ENCODE measurements at regions not wholly inside any gene's neighbourhood (a gene's known extent, or its start where the extent isn't known, plus 50 kb on each side); places are given as distances from the start of the nearest gene placed in this dataset.

DNA sequence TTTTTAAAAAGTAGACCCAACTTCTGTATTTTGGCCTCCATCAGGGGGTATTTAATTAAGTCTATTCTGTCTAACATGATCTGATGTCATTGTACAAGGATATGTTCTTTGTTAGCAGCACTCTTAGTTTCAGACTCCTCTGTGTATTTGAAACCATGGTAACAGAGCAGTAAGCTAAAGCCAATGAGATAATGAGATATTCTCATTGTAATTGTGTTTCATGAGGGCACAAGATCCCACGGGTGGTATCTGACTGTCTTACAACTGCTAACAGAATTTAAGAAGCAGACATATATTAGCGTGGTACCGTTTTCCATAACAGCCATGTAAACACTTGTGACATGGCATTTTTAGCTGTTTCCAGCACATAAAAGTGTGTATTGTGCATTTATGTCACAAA lies 251.2 kb upstream of the VEPH1 start:
- no peak overlapping the region for H3K27ac ChIP-seq
- H3K4me1 ChIP-seq = no peaks in the 10 kb centered on the region
- WGBS (ENCODE audit: missing lambda C conversion rate) = 30% methylated on average over 3 of the region's 3 CpGs
- ChIA-PET POLR2A (no interaction called here), CTCF (interaction anchor here (1.3 kb wide), 1 partner anchor 29 kb away, joined by 3 read pairs; no protein-coding TSS in a partner anchor)
- no peak for TF ChIP-seq CEBPB (IDR thresholded peaks at IDR 0.05)
- ATAC-seq (no peak), FAIRE-seq (no peak), DNase-seq (ENCODE audit: low read depth in 1 of 2, low spot score in 1 of 2) (no peak)
- H3K4me2 ChIP-seq = no peak overlapping the region
- H3K9me3 ChIP-seq = no peaks in the 10 kb centered on the region
- H3K4me3 ChIP-seq = no peak overlapping the region

DNA sequence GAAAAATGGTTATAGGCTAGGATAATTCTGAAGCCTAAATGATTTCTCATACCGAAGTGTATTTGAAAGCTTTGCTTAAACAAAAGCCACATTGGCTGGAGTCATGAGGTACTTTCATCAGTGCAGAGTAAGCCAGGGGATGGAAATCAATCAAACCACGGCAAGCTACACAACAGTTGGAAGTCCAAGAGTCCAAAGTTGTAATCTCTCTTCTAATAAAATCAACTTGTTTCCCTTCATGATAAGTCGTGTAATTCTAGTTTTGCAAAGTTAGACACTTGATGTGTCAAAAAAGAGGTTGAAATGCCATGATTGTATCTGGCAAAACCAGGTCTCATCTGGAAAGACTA lies 250.5 kb upstream of the VEPH1 start:
- ATAC-seq (no peak), DNase-seq (ENCODE audit: low read depth in 1 of 2, low spot score in 1 of 2) (no peak), FAIRE-seq (no peak)
- POLR2A ChIA-PET = no interaction called here
- H3K4me1 ChIP-seq = no peaks in the 10 kb centered on the region
- TF ChIP-seq ZC3H11A (IDR thresholded peaks at IDR 0.05) (no peak), CBX2 (IDR thresholded peaks at IDR 0.05; ENCODE audit: borderline replicate concordance, low read depth) (no peak), EP300 (IDR thresholded peaks at IDR 0.05) (no peak), POLR2A (IDR thresholded peaks at IDR 0.05; ENCODE audit: low read length) (no peak), ZSCAN20 (CRISPR knock-in tag; IDR thresholded peaks at IDR 0.05) (no peak), HEYL (CRISPR knock-in tag; IDR thresholded peaks at IDR 0.05) (no peak), HOXB13 (CRISPR knock-in tag; IDR thresholded peaks at IDR 0.05; ENCODE audit: low read depth) (no peak), MAZ (IDR thresholded peaks at IDR 0.05; ENCODE audit: borderline replicate concordance, low read depth, low read length) (no peak), HDAC2 (IDR thresholded peaks at IDR 0.05) (no peak), CHD2 (IDR thresholded peaks at IDR 0.05; ENCODE audit: low read length, partially characterized antibody) (no peak), RCOR1 (IDR thresholded peaks at IDR 0.05; ENCODE audit: low read depth, low read length) (no peak), BHLHE40 (IDR thresholded peaks at IDR 0.05; ENCODE audit: low read depth, low read length) (no peak), SMC3 (IDR thresholded peaks at IDR 0.05) (no peak), PHF8 (IDR thresholded peaks at IDR 0.05; ENCODE audit: borderline replicate concordance, low read depth) (no peak), FOXS1 (CRISPR knock-in tag; IDR thresholded peaks at IDR 0.05) (no peak), RAD21 (conservative IDR thresholded peaks at IDR 0.05 in 1 of 2, IDR thresholded peaks at IDR 0.05 in 1 of 2) (no peak)
- no peak overlapping the region for H3K4me3 ChIP-seq
- no peaks in the 10 kb centered on the region for H3K9me3 ChIP-seq
- CTCF ChIA-PET = no interaction called here
- no peak overlapping the region for H3K27ac ChIP-seq
- WGBS (ENCODE audit: missing lambda C conversion rate) = 20% methylated on average over 3 of the region's 3 CpGs
- H3K4me2 ChIP-seq = no peak overlapping the region

DNA sequence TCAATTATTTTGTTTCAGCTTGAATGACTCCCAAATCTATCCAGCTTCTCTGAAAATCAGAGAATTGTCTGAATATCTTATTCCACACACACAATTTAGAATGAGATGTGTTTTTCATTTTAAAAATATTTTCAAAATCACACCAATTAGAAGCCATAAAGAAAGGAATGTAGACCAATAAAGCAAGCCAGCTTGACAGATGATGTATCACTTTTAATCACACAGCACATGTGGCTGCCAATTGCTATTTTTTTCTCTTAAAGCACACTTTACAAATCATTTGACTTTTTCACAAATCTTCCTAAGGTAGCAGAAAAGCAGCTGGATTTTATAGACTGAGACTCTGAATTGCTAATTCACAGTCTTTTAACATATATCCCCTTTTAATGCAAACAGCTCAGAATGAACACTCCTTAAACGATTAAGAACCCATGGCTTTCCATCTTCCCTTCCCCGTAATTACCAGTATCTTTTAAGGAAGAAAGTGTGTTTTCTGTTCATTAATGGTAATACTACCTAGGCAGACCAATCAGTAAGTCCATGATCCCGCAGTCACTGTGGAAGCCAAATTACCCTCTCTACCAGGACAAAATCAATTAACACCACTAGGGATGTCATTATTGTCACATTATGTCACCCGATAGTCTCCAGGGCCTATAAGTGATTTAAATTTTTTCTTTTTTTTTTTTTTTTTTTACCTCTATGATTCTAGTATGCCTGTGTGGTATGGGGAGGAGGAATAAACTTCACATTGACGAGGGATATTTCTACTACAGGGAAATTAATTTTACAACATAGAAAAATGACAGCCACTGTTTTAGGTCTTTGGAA lies 250.0 kb upstream of the VEPH1 start:
- TF ChIP-seq MYC (IDR thresholded peaks at IDR 0.05; ENCODE audit: borderline replicate concordance, low read length) = no peak
- TF ChIP-seq, protein P1, sequence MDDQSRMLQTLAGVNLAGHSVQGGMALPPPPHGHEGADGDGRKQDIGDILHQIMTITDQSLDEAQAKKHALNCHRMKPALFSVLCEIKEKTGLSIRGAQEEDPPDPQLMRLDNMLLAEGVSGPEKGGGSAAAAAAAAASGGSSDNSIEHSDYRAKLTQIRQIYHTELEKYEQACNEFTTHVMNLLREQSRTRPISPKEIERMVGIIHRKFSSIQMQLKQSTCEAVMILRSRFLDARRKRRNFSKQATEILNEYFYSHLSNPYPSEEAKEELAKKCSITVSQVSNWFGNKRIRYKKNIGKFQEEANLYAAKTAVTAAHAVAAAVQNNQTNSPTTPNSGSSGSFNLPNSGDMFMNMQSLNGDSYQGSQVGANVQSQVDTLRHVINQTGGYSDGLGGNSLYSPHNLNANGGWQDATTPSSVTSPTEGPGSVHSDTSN (IDR thresholded peaks at IDR 0.05) = no peak
- no peak for TF ChIP-seq ZSCAN20 (CRISPR knock-in tag; IDR thresholded peaks at IDR 0.05)
- TF ChIP-seq, protein P2, sequence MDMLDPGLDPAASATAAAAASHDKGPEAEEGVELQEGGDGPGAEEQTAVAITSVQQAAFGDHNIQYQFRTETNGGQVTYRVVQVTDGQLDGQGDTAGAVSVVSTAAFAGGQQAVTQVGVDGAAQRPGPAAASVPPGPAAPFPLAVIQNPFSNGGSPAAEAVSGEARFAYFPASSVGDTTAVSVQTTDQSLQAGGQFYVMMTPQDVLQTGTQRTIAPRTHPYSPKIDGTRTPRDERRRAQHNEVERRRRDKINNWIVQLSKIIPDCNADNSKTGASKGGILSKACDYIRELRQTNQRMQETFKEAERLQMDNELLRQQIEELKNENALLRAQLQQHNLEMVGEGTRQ (IDR thresholded peaks at IDR 0.05) = no peak
- TF ChIP-seq BHLHE40 (IDR thresholded peaks at IDR 0.05; ENCODE audit: low read depth, low read length) = no peak
- no peak for TF ChIP-seq NR3C1 (IDR thresholded peaks at IDR 0.05)
- no peak for TF ChIP-seq EP300 (IDR thresholded peaks at IDR 0.05)
- no peak for TF ChIP-seq RAD21 (conservative IDR thresholded peaks at IDR 0.05 in 1 of 2, IDR thresholded peaks at IDR 0.05 in 1 of 2)
- TF ChIP-seq GATA3 (IDR thresholded peaks at IDR 0.05; ENCODE audit: borderline replicate concordance) = no peak
- TF ChIP-seq, protein P3, sequence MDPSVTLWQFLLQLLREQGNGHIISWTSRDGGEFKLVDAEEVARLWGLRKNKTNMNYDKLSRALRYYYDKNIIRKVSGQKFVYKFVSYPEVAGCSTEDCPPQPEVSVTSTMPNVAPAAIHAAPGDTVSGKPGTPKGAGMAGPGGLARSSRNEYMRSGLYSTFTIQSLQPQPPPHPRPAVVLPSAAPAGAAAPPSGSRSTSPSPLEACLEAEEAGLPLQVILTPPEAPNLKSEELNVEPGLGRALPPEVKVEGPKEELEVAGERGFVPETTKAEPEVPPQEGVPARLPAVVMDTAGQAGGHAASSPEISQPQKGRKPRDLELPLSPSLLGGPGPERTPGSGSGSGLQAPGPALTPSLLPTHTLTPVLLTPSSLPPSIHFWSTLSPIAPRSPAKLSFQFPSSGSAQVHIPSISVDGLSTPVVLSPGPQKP (IDR thresholded peaks at IDR 0.05; ENCODE audit: low read depth, low read length) = no peak
- no peak overlapping the region for H3K4me3 ChIP-seq
- WGBS (ENCODE audit: missing lambda C conversion rate) = 36% methylated on average over 5 of the region's 5 CpGs
- no peak for ATAC-seq
- H3K9me3 ChIP-seq = no peaks in the 10 kb centered on the region
- no peak overlapping the region for H3K4me2 ChIP-seq
- POLR2A ChIA-PET = no interaction called here
- FAIRE-seq = no peak
- no peak for DNase-seq (ENCODE audit: low read depth in 1 of 2, low spot score in 1 of 2)
- CTCF ChIA-PET = interaction anchor here (1.2 to 1.4 kb wide), 2 partner anchors 17 to 682 kb away, joined by 3 to 4 read pairs; no protein-coding TSS in a partner anchor
- H3K27ac ChIP-seq = no peak overlapping the region
- H3K4me1 ChIP-seq = no peaks in the 10 kb centered on the region
